NCI-H187 (cell line): ENCODE measurements at regions not wholly inside any gene's neighbourhood (a gene's known extent, or its start where the extent isn't known, plus 50 kb on each side); places are given as distances from the start of the nearest gene placed in this dataset.
"Not testable (repeated sequence)": the region's sequence is repeated elsewhere in the genome, so short reads cannot be mapped to it uniquely, and the experiment has no call there.

Source experiments
- DNase-seq, 2 experiments: peaks; one replicate each; lab custom pipeline; 2025; lab: John Stamatoyannopoulos, UW

DNA sequence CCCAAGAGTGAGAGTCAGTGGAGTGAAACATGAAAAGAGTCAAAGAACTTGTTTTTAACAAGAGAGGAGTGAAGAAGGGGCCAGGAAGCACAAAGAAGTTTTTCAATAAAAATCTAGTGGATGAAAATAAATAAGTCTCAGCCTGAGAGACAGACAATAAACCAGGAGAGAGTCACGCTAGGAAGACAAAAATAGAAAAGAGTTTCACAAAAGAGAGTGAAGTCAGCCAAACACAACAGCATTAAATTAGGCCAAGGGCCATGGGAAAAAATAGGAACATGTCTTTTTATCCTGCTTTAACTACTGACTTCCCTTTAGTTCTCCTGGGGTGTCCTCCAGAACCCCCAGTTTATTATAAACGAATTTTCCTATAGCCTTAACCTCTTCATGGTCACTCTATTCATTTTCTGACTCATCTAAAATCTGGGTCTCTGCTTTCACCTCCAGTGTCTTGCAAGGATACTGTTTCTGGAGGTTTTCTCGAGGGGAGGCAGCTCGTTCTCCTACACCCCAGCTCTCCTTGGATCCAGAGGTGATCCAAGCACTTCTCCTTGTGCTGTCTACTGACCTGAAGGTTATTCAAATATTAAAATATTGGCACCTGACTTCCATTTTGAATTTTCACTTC lies 571.5 kb upstream of the PPP2R3A start:
- no peak for DNase-seq

GRCh38 chr3:135412475-135412874 lies 553.1 kb upstream of the PPP2R3A start:
- no peak for DNase-seq

- DNase-seq: no peak
These were observed 549.3 kb upstream of the PPP2R3A start for GRCh38 chr3:135416182-135416581.

DNA sequence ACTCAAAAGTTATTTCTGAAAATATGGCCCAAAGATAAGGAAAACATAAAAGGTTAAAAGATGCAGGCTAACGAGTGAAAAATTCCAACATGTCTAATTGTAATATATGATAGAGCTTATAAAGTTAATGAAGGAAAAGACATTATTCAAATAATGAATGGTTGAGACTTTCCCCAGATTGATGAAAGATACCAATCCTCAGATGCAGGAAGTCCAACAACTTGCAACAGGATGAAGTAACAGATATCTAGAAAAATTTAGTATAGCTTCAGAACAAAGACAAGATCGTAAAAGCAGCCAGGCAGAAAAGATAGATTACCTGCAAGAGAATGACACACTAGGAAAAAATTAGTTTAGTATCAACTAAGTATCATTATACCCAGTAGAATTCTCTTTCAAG lies 546.4 kb upstream of the PPP2R3A start:
- no peak for DNase-seq

DNA sequence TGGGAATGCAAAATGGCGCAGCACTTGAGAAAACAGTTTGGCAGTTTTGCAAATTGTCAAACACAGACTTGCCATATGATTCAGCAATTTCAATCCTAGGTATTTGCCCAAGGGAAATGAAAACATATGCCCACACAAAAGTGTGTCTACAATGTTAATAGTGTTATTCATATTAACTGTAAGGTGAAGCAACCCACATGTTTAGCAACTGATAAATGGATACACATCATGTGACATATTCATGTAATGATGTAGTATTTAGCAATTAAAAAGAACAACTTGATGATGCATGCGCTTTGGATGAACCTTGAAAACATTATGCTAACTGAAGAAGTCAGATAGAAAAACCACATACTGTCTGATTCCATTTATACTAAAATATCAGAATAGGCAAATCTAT lies 539.0 kb upstream of the PPP2R3A start:
- no peak for DNase-seq

GRCh38 chr3:135432402-135432801 lies 533.1 kb upstream of the PPP2R3A start:
- DNase-seq: no peak

DNA sequence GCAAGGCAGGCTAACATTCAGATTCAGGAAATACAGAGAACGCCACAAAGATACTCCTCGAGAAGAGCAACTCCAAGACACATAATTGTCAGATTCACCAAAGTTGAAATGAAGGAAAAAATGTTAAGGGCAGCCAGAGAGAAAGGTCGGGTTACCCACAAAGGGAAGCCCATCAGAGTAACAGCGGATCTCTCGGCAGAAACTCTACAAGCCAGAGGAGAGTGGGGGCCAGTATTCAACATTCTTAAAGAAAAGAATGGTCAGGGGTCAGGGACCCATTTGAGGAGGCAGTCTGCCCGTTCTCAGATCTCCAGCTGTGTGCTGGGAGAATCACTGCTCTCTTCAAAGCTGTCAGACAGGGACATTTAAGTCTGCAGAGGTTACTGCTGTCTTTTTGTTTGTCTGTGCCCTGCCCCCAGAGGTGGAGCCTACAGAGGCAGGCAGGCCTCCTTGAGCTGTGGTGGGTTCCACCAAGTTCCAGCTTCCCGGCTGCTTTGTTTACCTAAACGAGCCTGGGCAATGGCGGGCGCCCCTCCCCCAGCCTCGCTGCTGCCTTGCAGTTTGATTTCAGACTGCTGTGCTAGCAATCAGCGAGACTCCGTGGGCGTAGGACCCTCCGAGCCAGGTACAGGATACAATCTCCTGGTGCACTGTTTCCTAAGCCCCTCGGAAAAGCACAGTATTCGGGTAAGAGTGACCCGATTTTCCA lies 526.5 kb upstream of the PPP2R3A start:
- not testable (repeated sequence) for DNase-seq

DNA sequence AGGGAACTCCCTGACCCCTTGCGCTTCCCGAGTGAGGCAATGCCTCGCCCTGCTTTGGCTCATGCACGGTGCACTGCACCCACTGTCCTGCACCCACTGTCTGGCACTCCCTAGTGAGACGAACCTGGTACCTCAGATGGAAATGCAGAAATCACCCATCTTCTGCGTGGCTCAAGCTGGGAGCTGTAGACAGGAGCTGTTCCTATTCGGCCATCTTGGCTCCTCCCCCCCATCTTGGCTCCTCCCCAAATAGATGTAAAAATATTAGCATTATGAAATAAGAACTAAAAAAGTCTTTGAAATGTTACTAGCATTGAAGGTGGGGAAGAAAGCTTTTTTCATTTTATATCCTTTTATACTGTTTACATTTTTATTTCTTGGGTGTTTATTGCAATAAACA lies 525.9 kb upstream of the PPP2R3A start:
- DNase-seq: not testable (repeated sequence)

GRCh38 chr3:135440233-135440632 lies 525.3 kb upstream of the PPP2R3A start:
- DNase-seq: no peak

DNA sequence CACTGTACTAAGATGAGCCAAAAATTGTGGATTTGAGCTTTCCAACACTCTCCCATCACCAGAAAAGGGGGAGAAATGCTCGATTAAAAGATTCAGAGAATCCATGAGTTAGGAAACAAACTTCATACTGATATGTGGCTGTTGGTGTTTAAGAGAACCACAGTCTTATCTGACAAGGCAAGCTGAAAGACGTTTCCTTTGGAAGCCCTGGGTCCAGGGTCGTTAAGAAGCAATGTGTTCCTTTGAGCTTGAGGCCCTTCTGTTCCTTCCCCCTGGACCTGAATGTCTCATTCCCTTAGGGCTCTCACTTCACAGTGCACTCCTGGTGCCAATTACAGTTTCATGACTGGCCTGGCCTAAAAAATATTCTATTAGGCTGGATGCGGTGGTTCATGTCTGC lies 524.8 kb upstream of the PPP2R3A start:
- no peak for DNase-seq

GRCh38 chr3:135444058-135444457 lies 521.5 kb upstream of the PPP2R3A start:
- DNase-seq: no peak

DNA sequence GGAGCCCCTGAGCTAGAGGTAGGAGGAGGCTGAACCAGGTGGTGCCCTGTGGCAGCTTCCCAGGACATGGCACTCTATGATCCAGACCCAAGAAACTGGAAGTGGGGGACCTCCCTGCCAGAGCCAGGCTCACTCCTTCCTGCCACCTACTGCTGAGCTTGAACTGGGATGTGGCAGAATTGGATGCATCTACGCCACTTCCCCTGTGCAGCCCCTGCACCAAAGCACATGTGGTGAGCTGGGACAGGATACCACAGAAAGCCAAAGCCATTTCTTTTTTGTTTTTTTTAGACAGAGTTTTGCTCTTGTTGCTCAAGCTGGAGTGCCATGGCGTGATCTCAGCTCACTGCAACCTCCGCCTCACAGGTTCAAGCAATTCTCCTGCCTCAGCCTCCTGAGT lies 518.0 kb upstream of the PPP2R3A start:
- no peak for DNase-seq

- DNase-seq: no peak
These were observed 517.0 kb upstream of the PPP2R3A start for GRCh38 chr3:135448520-135448919.

- no peak for DNase-seq
These were observed 516.5 kb upstream of the PPP2R3A start for GRCh38 chr3:135449046-135449445.

DNA sequence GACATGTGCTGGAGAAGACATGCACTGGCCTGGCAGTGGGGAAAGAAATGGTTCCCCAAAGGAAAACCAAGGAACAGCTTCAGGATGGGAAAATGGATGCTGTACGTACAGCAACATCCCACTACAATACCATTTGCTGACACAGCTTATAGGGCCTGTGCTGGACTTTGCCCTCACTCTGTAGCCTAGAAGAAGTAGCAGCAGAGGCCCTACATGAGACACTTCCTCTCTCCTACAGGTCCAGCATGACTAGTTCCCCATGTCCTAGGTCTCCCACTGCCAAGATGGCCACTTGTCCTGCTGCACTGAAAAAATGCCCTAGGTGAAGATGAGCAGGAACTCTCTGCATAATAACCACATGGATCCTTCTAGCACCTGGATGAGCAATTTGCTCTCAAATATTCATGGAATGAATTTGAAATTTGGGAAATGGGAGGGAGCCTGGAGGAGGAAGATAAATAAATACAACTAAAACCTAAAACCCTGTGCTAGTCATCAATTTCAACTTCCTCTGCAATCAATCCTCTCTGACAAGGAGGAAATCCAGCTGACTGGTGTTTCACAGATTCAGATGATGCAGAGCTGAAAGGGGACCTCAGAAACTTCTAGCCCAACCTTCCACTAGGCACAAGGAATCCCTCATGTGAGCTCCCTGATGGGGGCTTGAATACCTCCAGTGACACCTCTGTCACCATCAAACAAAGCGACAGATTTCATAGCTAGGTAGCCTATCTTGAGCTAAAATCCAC lies 514.3 kb upstream of the PPP2R3A start:
- no peak for DNase-seq

- no peak for DNase-seq
These were observed 512.6 kb upstream of the PPP2R3A start for GRCh38 chr3:135452881-135453280.

- no peak for DNase-seq
These were observed 512.2 kb upstream of the PPP2R3A start for GRCh38 chr3:135453326-135453725.

- no peak for DNase-seq
These were observed 510.6 kb upstream of the PPP2R3A start for GRCh38 chr3:135454890-135455289.

- peak; percentile 54 to 72 for DNase-seq
These were observed 509.3 kb upstream of the PPP2R3A start for GRCh38 chr3:135456108-135456790.

- DNase-seq: no peak
These were observed 506.8 kb upstream of the PPP2R3A start for GRCh38 chr3:135458541-135459322.

- DNase-seq: no peak
These were observed 505.3 kb upstream of the PPP2R3A start for GRCh38 chr3:135460273-135460672.

DNA sequence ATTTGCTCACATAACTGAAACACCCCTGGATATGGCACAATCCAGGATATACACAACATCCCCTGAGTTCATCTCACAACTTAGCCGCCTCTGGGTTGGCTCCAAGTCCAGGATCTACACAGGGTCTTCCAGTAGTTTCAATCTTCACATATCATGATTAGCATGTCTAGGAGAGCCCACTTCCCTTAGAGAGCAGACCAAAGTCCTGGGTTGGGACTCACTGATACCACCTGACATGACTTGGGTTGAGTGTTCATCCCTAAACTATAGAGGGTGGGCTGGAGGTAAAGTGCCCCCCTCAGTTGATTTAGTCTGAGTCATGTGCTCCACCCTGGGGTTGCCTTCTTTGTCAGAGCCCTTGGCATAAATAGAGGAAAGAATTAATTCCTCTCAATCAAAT lies 493.6 kb upstream of the PPP2R3A start:
- no peak for DNase-seq
